OCI-LY1 (cell line): ENCODE measurements at regions not wholly inside any gene's neighbourhood (a gene's known extent, or its start where the extent isn't known, plus 50 kb on each side); places are given as distances from the start of the nearest gene placed in this dataset.

Source experiments
- EZH2 ChIP-seq: fragments of 200-600 bp; sonication (generic), shearing (Covaris generic); IDR thresholded peaks from 2 replicates; pipeline ENCODE4 v1.8.0; 2017; ENCODE audit warnings: borderline replicate concordance, mixed run types, mild to moderate bottlenecking, antibody characterized with exemption, low read length, moderate library complexity, mixed read lengths
- TF ChIP-seq, protein P1 (sequence below): fragments of 200-600 bp; sonication (generic), shearing (Covaris generic); IDR thresholded peaks from 2 replicates; pipeline ENCODE4 v1.5.1; 2017; ENCODE audit warnings: mild to moderate bottlenecking, antibody characterized with exemption, low read length, moderate library complexity, mixed read lengths

DNA sequence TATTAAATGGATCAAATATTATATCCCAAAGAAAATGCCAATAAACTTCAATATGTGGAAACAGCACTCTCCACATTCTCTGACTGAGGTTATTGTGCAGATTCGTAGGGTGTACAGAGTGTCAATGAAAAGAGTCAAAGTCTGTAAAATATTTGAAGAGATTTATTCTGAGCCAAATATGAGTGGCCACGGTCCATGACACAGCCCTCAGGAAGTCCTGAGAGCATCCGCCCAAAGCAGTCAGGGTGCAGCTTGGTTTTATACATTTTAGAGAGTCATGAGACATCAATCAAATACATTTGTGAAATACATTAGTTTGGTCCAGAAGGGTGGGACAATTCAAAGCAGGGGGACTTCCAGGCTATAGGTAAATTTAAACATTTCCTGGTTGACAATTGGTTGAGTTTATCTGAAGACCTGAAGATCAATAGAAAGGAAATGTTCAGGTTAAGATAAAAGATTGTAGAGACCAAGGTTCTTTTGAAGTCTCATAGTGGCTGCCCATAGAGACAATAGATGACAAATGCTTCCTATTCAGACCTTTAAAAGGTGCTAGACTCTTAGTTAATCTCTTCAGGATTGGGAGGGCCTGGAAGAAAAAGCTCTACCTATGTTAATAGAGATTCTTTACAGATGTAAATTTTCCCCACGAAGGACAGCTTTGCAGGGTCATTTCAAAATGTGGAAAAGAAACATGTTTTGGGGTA lies 569.5 kb downstream of the MATN1 start:
- TF ChIP-seq, protein P1, sequence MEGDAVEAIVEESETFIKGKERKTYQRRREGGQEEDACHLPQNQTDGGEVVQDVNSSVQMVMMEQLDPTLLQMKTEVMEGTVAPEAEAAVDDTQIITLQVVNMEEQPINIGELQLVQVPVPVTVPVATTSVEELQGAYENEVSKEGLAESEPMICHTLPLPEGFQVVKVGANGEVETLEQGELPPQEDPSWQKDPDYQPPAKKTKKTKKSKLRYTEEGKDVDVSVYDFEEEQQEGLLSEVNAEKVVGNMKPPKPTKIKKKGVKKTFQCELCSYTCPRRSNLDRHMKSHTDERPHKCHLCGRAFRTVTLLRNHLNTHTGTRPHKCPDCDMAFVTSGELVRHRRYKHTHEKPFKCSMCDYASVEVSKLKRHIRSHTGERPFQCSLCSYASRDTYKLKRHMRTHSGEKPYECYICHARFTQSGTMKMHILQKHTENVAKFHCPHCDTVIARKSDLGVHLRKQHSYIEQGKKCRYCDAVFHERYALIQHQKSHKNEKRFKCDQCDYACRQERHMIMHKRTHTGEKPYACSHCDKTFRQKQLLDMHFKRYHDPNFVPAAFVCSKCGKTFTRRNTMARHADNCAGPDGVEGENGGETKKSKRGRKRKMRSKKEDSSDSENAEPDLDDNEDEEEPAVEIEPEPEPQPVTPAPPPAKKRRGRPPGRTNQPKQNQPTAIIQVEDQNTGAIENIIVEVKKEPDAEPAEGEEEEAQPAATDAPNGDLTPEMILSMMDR = no peak
- no peak for TF ChIP-seq EZH2
